COR-L47 (cell line): ENCODE measurements at regions not wholly inside any gene's neighbourhood (a gene's known extent, or its start where the extent isn't known, plus 50 kb on each side); places are given as distances from the start of the nearest gene placed in this dataset.
A peak's percentile ranks its signal among the peaks of the same experiment; 100 is the strongest.

Experiments
- DNase-seq: peaks from one replicate; lab custom pipeline; 2025; lab: John Stamatoyannopoulos, UW

DNA sequence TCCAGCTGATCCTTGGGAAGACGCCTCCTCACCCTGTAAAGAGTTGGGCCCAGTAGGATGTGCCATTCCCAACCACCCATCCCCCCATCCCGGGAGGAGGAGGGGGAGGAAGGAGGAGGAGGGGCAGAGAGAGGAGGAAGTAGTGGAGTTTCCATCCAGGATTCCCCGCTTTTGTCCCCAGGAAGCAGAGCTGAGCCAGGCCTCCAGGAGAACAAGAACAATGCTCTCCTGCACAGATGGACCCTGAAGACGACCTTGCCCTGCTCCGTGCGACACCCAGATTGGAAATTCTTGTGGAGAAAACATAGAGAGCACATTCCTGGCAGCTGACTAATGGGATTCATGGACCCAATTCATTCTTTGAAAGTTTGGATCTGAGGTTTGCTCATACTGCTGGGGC, 132.3 kb upstream of the CRY1 start:
- no peak for DNase-seq

DNA sequence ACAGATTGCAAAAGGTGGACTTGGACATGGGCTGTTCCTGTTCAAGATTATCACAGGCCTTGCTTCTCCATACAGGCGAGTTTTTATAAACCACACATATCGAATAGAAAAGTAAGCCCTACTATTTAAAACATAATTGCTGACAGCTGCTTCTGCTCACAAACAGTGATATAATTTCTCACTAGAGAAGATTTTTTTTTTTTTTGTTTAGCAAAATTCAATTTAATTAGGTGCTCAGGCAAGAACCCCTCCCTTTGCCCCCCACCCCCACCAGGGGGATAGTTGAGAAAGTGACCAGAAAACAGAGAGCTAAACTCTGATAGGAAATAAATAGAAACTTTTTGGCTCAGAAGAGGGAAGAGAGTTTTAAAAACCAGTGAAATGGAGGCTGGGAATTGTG, 132.8 kb upstream of the CRY1 start:
- DNase-seq: no peak

DNA sequence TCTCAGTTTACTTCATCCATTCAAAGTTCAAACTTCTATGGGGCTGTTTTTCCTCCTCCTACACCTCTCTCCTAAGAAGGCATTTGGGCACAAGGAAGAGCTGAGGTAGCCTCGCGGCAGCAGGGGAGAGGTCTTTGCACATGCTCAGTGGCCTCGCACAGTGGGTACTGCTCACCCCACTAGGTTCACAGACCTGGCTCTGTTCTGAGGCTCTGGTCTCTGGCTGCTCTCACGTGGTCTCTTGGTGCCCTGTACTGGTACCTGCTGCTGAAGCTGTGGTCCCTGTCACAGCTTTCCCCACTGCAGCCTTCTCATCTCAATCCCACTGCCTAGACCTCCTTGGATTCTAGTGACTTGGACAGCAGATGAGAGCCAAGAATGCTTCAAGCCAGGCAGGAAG, 134.7 kb upstream of the CRY1 start:
- no peak for DNase-seq

DNA sequence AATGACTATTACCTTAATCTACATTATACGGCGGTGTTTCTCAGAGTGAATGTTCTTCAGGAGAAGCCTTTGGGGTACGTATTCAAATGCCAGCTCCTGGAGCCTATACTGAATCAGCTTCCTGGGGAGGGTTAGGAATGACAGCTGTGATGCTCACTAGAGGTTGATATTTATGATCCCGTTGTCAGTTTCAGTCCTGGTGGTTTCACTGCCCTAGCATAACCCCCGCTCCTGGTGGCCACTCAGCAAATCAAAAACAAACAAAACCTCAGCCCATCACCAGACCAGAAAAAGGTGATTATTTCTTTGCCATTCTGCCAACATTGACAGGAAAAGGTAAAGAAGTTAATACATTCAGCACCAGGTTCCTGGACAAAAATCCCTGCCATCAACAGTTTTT, 136.5 kb upstream of the CRY1 start:
- DNase-seq: no peak

DNA sequence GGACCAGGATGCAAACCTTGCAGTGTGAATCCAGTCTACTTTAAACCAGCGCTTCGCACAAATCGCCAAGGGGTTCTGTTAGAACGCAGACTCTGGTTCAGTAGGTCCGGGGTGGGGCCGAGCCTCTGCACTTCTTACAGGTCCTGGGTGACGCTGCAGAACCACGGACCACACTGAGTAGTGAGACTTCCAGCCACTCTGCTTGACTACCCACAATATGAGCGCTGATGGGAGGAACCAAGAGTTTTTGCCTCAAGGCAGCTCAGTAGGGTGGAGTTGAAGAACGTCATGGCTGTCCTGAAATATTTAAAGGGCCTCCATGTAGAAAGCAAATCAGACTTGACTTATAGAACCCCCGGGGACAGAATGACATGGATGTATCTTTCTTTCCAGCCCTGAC, 138.0 kb upstream of the CRY1 start:
- DNase-seq: no peak

DNA sequence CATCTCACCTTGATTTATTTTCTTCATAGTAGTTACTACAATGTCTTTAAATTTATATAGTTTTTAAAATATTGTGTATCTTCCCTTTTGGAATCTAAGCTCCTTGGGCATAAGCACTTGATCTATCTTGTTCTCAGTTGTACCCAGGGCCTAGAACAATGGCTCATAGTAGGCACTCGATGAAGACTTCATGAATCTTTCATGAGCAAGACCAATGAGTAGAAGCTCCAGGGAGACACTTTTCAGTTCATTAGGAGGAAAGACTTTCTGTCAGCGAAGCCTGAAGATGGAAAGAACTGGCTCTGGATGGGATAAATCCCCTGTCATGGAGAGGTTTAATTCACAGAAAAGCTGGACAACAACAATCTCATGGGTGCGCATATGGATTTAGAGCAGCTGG, 140.2 kb upstream of the CRY1 start:
- no peak for DNase-seq

DNA sequence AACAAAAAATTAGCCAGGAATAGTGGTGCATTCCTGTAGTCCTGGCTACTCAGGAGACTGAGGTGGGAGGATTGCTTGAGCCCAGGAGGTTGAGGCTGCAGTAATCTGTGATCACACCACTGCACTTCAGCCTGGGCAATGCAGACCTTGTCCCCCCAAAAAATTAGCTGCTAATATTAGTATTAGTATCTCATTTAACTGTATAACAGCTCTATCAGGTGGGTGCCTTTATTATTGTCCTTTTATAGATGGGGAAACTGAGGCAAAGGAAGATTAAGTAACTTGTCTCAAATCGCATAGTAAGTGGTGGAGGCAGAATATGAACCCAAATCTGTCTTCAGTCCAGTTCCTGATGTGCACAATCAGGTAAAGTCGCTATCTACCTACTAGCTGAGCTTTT, 142.3 kb upstream of the CRY1 start:
- DNase-seq: no peak

DNA sequence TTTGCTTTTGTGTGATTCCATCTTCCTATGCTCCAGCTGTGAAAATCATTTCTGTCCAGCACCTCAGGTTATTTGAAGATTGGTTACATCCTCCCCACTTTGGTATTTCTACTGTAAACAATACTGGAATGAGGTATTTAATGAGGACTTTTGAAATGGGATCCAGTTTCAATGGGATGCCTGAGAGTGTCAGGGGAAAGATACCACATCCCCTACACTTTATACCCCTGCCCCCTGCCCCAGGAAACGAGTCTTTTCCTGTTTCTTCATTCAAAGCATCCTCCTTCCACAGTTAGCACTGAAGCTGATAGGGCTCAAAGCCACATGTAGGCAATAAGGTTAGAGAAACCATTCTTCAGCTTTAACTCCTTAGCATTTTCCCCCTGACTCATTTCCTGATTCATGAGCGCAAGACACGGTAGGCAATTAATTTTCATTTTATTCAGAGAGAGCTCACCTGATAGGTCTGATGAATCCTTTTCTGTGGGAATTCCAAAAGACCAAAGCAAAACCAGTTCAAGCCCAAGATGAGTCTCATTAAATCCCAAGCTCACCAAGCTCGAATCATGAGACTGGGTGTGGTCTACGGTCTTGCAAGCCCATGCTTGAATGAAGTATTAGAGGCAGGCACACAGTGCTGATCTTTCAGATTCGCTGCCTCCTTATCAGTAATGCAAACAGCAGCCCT, 143.6 kb upstream of the CRY1 start:
- DNase-seq: no peak

DNA sequence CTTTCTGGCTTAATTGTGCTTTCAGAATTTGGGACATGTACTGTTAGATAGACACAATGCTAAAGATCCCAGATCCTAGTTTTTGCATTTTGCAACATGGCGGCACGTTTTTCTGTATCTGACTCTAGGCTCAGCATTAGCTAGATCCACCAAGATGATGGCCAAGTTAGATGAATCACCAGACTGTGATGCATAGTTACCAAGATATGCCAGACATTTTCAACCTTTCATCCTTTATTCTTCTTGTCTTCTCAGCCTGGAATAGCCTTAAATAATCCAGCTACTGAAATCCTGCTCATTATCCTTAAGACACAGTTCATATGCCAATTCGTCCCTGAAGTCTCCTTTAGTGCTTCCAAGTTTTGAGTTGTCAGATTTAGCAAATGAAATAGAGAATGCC, 144.9 kb upstream of the CRY1 start:
- DNase-seq: no peak

DNA sequence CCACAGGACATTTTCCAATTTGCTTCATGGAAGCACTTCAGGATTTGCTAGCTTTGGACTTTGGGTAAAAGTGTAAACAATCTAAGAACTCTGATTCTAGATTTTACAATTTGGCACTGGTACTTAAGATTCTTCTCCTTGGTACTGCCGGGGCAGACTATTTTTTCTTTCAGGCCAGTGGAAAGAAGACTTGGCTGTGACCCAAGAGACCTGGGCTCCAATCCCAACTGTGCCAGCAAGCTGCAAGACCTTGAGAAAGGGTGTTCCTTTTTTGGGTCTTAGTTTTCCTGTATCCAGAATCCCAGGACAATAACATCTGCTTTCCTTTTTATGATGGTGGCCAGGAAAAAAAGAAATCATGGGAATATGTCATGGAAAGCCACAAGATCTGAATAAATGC, 148.1 kb upstream of the CRY1 start:
- no peak for DNase-seq

DNA sequence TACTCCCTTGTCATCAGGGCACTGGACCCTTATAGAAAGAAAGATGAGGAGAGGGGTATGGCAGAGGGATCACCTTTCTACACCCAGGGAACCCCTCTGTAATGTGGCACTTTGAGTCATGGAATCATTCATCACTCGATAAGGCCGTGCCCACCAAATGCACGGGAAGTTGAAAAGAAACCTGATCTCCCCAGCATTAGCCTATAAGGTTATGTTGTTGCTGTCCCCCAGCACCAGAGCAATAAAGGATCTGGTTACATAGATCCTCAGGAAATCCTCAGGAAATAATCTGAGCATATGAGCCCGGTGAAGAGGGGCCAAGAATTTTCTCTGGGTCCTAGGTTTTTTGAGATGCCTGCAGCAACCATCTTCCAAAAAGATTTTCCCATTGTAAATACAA, 148.8 kb upstream of the CRY1 start:
- DNase-seq: no peak

DNA sequence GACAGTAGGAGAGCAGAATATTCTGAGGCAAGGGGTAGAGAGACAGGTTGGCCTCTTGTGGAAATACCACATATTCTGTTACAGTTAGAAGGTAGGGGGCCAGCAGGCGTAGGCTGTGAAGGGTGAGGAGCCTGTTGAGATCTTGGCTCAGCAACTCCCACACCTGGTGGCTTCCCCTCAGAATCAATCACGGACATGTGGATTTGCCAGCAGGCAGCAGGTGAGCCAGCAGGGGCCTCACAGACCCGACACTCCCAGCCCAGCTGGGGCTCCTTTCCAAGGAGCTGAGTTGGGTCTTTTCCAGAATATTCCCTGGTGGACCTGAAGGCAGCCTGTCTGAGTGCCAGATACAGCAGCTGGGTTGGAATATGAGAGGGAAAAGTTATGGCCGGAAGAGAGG, 150.0 kb upstream of the CRY1 start:
- DNase-seq: peak; percentile 98

DNA sequence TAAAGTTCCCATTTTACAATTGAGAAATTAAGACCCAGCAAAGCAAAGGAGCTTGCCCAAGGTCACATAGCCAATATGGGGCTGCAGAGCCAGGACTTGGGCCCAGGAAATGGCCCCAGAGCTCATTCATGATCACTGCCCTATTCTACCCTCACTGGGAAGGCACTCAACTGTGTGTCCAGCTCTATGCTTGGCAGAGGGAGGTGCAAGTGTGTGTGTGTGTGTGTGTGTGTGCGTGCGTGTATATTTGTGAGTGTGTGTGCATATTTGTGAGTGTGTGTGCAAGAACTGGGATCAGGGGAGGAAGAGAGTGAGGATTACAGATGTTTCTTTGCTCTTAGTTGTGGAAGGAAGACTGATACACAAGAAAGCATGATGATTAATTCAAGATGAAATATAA, 151.2 kb upstream of the CRY1 start:
- no peak for DNase-seq

DNA sequence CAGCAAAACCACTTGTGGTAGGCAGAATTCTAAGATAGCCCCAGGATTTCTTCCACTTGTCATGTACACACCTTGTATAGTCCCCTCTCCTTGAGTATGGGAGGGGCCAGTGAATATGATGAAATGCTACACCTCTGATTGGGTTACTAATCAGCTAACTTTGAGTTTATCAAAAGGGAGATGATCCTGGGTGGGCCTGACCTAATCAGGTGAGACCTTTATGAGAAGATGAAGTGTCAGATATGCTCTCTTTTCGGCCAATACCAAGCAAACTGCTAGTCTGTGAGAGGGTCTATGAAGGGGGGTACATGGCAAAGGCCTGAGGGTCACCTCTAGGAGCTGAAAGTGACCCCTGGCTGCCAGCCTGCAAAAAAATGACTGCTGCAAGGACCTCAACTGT, 154.3 kb upstream of the CRY1 start:
- DNase-seq: no peak

DNA sequence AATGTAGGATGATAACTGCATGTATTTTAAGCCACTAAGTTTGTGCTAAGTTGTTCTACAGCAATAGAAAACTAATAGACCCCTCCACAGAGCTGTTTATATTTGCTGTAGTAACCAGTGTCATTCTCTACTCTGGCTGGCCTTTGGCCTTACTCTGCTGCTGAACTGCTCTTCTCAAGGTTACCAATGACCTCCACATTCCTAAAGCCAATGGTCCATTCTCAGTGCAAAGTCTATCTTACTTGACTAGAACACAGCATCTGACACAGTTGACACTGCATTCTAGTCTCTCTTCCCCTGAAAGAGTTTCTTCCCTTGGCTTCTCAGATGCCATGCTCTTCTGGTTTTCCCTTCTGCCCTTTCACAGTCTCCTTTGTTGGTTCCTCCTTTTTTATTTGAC, 154.8 kb upstream of the CRY1 start:
- DNase-seq: no peak

DNA sequence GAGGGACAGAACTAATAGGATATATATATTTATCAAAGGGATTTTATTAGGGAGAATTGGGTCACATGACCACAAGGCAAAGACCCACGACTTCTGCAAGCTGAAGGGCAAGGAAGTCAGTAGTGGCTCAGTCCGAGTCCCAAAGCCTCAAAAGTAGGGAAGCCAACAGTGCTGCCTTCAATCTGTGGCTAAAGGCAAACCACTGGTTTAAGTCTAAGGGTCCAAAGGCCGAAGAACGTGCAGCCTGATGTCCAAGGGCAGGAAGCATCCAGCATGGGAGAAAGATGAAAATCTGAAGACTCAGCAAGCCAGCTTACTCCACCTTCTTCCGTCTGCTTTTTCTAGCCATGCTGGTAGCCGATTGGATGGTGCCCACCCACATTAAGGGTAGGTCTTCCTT, 157.9 kb upstream of the CRY1 start:
- DNase-seq: no peak

DNA sequence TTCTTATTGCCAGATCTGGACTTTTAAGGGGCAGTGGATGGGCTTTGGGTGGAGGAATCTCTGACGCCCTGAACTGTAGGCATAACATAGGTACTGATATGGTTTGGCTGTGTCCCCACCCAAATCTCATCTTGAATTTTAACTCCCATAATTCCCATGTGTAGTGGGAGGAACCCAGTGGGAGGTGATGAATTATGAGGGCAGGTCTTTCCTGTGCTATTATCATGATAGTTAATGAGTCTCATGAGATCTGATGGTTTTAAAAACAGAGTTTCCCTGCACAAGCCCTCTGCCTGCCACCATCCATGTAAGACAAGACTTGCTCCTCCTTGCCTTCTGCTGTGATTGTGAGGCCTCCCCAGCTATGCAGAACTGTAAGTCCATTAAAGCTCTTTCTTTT, 160.0 kb upstream of the CRY1 start:
- no peak for DNase-seq

DNA sequence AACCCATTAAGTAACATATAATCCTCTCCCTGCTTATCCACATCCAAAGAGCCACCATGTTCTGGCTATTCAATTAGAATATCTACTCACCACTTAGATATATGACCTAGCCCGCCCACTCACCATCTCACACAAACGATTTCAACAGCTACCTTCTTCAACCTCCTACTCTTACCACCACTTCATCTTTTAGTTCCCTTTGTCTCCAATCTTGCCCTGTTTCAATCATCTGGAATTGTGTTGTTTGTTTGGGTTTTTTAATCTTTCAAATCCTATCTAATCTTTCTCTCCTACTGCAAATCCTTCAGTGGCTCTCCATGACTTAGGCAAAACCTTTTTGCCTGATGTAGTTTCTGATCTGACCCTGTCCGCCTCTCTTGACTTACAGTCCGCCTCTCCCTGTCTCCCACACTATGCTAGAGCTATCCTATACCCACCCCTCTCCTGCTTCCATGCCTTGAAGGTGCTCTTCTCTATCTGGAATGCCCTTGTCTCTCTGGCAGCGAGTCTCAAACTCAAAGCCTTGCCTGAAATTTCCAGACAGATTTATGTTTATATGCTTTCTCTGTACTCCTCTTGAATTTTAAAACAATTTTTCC, 161.0 kb upstream of the CRY1 start:
- DNase-seq: no peak

DNA sequence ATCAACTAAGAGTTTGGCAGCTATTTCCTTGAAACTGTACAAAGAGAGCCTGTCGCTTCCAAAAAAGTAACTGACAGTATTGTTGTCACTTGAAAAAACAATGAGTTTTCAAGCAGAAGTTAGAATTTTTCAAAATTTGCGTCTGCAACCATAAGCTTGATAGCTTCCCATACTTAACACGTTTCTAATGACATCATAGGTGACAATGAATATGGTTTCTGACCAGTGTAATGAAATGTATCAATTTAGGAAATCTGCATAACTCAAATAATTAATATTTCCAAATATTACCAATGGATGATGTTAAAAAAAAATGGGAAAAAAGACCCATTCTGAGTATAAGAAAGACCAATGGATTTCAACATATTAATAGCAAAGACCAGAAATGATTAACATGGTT, 165.4 kb upstream of the CRY1 start:
- no peak for DNase-seq

DNA sequence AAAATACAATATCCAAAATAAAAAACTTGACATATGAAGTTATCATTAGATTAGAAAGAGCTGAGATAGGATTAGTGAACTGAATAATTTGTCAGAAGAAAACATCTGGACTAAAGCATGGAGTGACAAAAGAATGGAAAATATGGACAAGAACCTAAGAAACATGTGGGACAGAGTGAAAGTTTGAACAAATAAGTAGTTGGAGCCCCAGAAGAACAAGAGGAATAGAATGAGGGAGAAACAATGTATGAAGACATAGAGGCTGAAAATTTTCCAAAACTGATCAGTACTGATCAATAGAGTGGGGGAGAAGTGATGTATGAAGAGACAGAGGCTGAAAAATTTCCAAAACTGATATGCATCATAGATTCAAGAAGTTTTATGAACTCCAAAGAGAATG, 170.6 kb upstream of the CRY1 start:
- DNase-seq: no peak

DNA sequence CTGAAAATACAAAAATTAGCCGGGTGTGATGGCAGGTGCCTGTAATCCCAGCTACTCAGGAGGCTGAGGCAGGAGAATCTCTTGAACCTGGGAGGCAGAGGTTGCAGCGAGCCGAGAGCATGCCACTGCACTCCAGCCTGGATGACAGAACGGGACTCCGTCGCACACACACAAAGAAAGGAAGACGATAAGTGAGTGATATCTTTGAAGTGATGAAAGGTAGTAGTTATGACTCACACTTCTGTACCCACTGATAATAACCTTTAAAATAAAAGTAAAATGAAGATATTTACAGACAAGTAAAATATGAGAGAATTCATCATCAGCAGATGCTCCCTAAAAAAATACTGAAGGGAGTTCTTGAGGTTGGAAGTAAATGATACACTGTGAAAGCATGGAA, 171.3 kb upstream of the CRY1 start:
- no peak for DNase-seq

DNA sequence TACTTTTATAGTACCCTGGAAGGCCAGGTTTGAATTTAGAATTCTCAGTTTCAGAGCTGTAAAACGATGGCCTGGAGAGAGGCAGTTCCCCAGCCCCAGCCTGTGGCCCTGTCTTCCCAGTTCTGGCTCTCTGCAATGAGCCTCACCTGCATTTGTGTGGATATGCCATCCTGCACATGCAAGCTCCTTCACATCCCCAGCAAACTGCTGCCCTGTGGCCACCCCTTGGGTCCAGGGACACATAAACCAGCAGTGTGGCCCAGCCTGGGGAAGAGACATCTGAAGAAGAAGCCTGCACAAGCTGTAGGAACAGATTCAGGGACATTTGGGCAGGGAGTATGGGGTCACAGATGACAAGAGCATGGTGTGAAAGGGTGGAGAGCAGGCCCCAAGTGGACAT, 174.3 kb upstream of the CRY1 start:
- no peak for DNase-seq

DNA sequence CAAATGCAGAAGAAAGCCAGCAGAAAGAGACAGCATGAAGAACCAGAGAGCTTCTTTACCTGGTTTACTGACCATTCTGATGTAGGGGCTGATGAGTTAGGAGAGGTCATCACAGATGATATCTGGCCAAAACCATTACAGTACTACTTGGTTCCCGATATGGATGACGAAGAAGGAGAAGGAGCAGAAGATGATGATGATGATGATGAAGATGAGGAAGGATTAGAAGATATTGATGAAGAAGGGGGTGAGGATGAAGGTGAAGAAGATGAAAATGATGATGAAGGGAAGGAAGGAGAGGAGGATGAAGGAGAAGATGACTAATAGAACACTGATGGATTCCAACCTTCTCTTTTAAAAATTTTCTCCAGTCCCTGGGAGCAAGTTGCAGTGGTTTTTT, 178.2 kb upstream of the CRY1 start:
- no peak for DNase-seq

DNA sequence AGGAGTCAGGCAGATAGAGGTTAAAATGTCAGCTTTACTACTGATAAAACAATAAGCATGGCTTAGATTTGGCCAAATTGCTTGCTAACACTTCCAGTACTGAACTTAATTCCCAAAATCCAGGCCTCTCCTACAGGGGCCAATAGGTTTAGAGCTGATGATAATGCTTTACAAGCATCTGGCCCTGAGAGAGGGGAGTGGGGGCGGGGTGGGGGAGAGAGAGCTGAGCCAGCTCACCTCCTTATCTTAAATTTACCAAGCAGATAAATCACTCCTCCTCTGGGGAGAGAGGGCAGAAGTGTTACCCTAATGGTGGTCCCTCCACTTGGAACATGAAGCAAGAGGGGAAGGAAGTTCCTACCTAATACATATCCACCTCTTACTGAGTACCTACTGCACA, 182.2 kb upstream of the CRY1 start:
- no peak for DNase-seq

DNA sequence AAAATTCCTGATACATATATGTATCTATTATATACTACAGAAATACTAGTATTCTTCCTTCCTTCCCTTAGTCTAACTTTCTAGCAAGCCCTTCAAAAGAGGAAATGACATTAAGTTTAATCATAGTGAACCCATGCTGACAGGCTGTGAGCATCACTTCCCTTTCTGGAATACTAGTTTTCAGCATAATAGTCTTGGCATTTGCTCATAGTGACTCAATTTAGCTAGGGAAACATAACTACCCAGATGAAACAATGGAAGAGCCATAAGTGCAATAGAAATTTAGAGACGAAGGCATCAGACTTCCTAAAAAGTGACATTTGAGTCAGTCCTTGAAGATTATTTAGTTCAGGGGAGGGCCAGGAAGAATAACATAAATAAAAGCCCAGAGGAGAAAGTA, 184.5 kb upstream of the CRY1 start:
- DNase-seq: no peak
